ENCODE measurements at regions not wholly inside any gene's neighbourhood (a gene's known extent, or its start where the extent isn't known, plus 50 kb on each side); places are given as distances from the start of the nearest gene placed in this dataset.
"Not testable (repeated sequence)": the region's sequence is repeated elsewhere in the genome, so short reads cannot be mapped to it uniquely, and the experiment has no call there.

DNA sequence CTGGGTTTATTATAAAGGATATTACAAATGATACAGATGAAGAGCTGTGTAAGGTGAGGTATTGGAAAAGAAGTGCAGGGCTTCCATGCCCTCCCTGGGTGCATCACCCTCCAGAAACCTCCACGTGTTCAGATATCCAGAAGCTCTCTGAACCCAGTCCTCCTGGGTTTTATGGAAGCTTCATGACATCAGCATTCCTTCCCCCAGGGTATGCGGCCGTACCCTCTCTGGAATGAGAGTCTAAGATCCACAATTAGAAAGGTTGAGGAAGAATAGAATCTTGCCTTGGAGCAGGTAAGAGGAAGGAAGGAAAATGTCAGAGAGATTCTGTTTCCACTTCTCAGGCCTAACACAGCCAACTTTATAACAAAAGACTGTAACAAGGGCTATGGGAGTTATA is 208.2 kb upstream of the DCC start:
- Mint-ChIP-seq H3K4me3 (no peak overlapping the region), H3K27me3 (ENCODE audit: low read depth) (no peaks in the 10 kb centered on the region), H3K4me1 (ENCODE audit: low read depth) (no peaks in the 10 kb centered on the region), H3K36me3 (ENCODE audit: insufficient read depth) (no peaks in the 10 kb centered on the region), H3K9me3 (peaks cover 5% of the 10 kb centered on the region)
- DNase-seq (no peak), ATAC-seq (no peak)

DNA sequence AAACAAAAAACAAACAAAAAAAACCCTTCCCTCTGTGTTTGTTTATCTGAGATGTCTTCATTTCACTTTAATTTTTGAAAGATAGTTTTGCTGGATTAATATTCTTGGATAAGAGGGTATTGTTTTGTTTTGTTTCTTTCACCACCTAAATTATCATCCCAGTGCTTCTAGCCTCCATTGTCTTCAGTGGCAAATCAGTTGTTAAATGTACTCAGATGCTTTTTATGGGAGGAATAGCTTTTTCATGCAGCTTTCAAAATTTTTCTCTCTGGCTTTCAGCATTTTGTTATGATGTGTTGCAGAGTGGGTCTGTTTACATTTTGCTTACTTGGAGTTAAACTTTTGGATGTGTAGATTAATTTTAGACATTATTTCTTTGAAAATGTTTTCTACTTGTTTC is 203.5 kb upstream of the DCC start:
- Mint-ChIP-seq H3K36me3 (ENCODE audit: insufficient read depth) (no peaks in the 10 kb centered on the region), H3K4me3 (no peak overlapping the region), H3K27me3 (ENCODE audit: low read depth) (no peaks in the 10 kb centered on the region), H3K4me1 (ENCODE audit: low read depth) (no peaks in the 10 kb centered on the region), H3K9me3 (peaks cover 16% of the 10 kb centered on the region)
- DNase-seq: no peak
- no peak for ATAC-seq

DNA sequence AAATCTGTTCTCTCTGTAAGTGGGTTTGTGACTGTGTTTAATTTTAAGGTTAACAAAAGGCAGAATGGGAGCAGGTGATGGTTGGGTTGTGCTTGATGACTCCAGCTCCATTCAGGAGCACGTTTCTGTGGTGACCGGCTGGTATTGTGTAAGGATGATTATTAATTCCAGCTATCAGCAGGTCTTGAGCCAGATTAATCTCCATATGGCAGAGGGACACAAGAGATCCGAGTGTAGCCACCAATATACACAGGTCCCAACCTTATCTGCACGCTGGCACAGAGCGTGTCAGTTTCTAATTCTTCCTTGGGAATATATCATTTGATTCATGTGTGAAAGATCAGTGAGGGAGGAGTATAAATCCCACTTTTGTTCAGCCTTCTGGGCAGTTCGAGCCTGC is 199.0 kb upstream of the DCC start:
- H3K4me3 Mint-ChIP-seq: no peak overlapping the region
- no peaks in the 10 kb centered on the region for H3K27me3 Mint-ChIP-seq (ENCODE audit: low read depth)
- ATAC-seq: no peak
- H3K9me3 Mint-ChIP-seq: peaks cover 19% of the 10 kb centered on the region
- no peaks in the 10 kb centered on the region for H3K4me1 Mint-ChIP-seq (ENCODE audit: low read depth)
- no peaks in the 10 kb centered on the region for H3K36me3 Mint-ChIP-seq (ENCODE audit: insufficient read depth)
- no peak for DNase-seq

DNA sequence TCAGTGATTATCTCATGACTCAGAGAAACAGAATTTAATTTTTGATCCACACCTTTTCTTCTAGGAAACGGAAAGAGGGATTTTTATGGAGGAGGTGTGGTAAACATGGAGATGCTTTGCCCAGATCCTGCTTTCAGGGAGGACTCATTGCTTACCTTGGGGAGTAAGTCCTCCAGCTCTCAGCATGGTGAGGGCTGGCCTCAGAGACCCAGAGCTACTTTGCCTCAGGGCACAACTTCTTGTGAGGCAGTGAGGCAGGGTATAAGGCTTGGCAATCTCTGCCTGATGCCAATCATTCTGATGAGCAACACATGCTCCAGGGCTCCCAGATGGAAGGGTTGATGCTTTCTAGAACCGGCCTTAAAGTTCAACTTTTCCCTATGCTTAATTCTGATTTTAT is 189.9 kb upstream of the DCC start:
- no peaks in the 10 kb centered on the region for H3K4me1 Mint-ChIP-seq (ENCODE audit: low read depth)
- no peak overlapping the region for H3K4me3 Mint-ChIP-seq
- H3K27me3 Mint-ChIP-seq (ENCODE audit: low read depth): no peaks in the 10 kb centered on the region
- DNase-seq (no peak), ATAC-seq (no peak)
- H3K36me3 Mint-ChIP-seq (ENCODE audit: insufficient read depth): no peaks in the 10 kb centered on the region
- no peaks in the 10 kb centered on the region for H3K9me3 Mint-ChIP-seq

DNA sequence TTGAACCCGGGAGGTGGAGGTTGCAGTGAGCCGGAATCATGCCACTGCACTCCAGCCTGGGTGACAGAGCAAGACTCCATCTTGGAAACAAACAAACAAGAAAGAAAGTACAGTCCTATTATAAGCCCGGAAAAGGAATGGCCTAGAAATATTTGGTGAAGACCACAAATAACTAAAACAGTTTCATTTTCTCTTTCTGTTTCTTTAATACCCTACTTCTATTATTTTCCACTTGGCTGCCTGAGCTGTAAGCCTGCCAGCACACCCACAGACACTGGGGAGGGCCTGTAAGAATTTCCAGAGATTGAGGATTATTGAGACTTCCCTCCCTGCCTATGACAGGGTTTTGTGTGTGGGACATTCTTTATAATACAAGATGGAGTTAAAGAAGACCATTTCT is 188.0 kb upstream of the DCC start:
- ATAC-seq (no peak), DNase-seq (no peak)
- Mint-ChIP-seq H3K27me3 (ENCODE audit: low read depth) (no peaks in the 10 kb centered on the region), H3K4me3 (no peak overlapping the region), H3K4me1 (ENCODE audit: low read depth) (no peaks in the 10 kb centered on the region), H3K36me3 (ENCODE audit: insufficient read depth) (no peaks in the 10 kb centered on the region), H3K9me3 (no peaks in the 10 kb centered on the region)

DNA sequence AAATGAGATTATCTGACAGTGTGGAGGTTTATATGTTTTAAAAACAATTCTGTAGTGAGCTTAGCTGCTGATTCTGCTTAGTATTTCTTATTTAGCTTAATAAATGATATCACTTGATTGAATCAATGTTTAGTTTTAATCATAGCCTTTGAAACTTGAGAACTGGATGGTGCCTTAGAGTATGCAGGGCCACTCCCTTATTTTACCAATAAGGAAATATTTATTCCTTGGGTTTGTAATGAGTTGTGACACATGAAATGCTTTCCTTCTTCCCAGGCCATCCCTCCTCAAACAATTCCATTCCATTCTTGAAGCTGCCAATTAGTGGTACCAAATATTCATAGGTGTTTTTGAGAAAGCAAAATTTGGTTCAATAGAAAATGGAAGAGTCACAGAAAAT is 183.8 kb upstream of the DCC start:
- DNase-seq (no peak), ATAC-seq (no peak)
- no peaks in the 10 kb centered on the region for H3K36me3 Mint-ChIP-seq (ENCODE audit: insufficient read depth)
- H3K4me1 Mint-ChIP-seq (ENCODE audit: low read depth): no peaks in the 10 kb centered on the region
- H3K27me3 Mint-ChIP-seq (ENCODE audit: low read depth): no peaks in the 10 kb centered on the region
- H3K4me3 Mint-ChIP-seq: no peak overlapping the region
- H3K9me3 Mint-ChIP-seq: no peaks in the 10 kb centered on the region

DNA sequence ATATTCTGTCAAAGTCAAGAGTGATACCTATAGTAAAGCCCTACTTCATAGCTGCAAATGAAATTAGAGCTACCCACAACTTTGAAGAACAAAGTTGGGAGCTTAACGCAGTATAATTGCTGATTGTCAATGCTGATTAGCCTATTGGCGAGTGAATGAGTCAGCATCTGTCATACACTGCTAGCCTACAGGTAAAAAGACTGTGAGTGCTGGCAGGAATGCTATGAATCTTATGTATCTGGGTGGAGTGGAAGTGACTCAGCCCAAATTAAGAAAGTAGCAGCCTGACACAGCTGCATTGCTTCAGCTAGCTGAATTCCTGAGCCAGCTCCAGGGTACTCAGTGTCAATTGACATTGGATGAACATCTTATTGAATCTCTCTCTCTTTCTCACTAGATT is 179.4 kb upstream of the DCC start:
- Mint-ChIP-seq H3K4me1 (ENCODE audit: low read depth) (no peaks in the 10 kb centered on the region), H3K36me3 (ENCODE audit: insufficient read depth) (no peaks in the 10 kb centered on the region), H3K9me3 (peaks cover 5% of the 10 kb centered on the region), H3K4me3 (no peak overlapping the region), H3K27me3 (ENCODE audit: low read depth) (no peaks in the 10 kb centered on the region)
- DNase-seq (no peak), ATAC-seq (no peak)

DNA sequence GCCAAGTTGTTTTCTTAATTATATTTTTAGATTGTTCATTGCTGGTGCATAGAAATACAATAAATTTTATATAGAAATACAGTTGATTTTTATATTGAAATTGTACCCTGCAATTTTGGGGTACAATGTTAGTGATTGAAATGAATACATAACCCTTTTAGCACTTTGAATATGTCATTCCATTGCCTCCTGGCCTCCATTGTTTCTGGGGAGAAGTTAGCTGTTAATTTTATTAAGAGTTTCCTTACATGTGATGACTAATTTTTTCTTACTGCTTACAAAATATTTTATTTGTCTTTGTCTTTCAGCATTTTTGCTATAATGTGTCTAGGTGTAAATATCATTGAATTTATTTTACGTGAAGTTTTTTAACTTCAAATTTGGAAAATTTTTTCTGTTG is 176.5 kb upstream of the DCC start:
- H3K9me3 Mint-ChIP-seq: peaks cover 5% of the 10 kb centered on the region
- ATAC-seq: no peak
- H3K4me3 Mint-ChIP-seq: no peak overlapping the region
- no peaks in the 10 kb centered on the region for H3K4me1 Mint-ChIP-seq (ENCODE audit: low read depth)
- H3K27me3 Mint-ChIP-seq (ENCODE audit: low read depth): no peaks in the 10 kb centered on the region
- no peak for DNase-seq
- no peaks in the 10 kb centered on the region for H3K36me3 Mint-ChIP-seq (ENCODE audit: insufficient read depth)

DNA sequence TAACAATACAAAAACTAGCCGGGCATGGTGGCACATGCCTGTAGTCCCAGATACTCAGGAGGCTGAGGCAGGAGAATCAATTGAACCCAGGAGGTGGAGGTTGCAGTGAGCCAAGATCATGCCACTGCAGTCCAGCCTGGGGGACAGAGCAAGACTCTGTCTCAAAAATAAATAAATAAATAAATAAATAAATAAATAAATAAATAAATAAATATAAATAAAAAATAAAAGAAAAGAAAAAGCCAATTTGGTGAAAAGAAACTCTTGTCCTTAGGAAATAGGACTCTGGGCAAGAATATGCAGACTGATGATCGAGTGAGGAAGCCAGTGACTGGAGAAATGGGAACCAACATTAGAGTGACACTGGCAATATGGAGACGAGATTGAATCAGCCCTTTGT is 171.9 kb upstream of the DCC start:
- not testable (repeated sequence) for H3K9me3 Mint-ChIP-seq; H3K4me3 Mint-ChIP-seq; H3K27me3 Mint-ChIP-seq (ENCODE audit: low read depth); DNase-seq; ATAC-seq; H3K4me1 Mint-ChIP-seq (ENCODE audit: low read depth); H3K36me3 Mint-ChIP-seq (ENCODE audit: insufficient read depth)

DNA sequence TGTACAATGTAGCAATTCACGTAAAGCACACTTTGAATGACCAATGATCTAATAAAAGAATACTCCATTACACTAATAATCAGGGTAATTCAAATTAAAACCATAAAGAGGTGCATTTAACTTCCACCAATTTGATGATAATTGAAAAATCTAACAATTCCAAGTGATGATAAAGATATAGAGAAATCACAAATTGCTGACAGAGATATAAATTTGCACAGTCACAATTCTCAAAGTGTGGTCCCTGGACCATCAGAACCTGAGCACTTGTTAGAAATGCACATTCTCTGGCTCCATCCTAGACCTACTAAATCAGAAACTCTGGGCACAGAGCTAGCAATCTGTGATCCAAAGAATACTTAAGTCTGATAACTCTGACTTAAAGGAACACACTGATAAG is 165.8 kb upstream of the DCC start:
- no peak overlapping the region for H3K4me3 Mint-ChIP-seq

DNA sequence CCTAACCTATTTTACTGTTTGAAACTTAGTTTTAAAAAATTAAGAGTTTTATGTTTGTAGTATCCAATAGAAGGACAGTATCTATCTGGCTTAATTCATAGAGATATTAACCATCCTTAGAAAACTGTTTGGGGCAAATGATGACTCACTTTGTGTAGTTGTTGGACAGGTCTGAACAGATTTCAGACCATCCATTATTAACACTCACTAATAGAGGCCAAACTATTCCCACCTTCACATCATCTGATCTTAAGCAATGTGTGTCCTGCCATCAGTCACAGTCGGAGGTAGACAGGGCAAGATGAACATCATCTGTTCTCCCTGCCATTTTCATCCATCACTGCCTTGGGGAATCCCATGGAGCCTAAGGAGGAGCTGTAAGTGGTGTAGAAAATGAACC is 164.6 kb upstream of the DCC start:
- ATAC-seq (no peak), DNase-seq (no peak)
- Mint-ChIP-seq H3K4me1 (ENCODE audit: low read depth) (no peaks in the 10 kb centered on the region), H3K27me3 (ENCODE audit: low read depth) (no peaks in the 10 kb centered on the region), H3K9me3 (peaks cover 3% of the 10 kb centered on the region), H3K4me3 (no peak overlapping the region), H3K36me3 (ENCODE audit: insufficient read depth) (no peaks in the 10 kb centered on the region)

More for the DNA sequence above, 165.8 kb upstream of the DCC start:
- no peaks in the 10 kb centered on the region for H3K36me3 Mint-ChIP-seq (ENCODE audit: insufficient read depth)
- DNase-seq (no peak), ATAC-seq (no peak)
- no peaks in the 10 kb centered on the region for H3K27me3 Mint-ChIP-seq (ENCODE audit: low read depth)
- H3K9me3 Mint-ChIP-seq: peaks cover 3% of the 10 kb centered on the region
- H3K4me1 Mint-ChIP-seq (ENCODE audit: low read depth): no peaks in the 10 kb centered on the region

DNA sequence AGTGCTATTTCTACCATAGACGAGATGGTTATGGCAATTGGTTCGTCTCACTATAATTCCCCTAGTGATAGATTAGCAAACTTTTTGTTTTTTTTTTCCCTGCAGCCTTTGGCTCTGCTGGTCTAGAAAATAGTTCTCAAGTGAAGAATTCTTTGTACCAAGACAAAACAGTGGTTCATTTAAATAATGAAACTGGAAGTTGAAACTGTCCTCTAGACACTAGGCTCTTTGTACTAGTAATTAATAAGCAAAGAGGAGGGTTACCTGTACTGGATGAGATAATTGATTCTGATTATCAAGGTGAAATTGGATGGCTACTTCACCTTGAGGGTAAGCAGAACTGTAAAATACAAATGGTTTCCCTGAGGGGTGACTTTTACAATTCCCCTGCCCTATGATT is 156.9 kb upstream of the DCC start:
- no peak for ATAC-seq
- H3K4me3 Mint-ChIP-seq: no peak overlapping the region

DNA sequence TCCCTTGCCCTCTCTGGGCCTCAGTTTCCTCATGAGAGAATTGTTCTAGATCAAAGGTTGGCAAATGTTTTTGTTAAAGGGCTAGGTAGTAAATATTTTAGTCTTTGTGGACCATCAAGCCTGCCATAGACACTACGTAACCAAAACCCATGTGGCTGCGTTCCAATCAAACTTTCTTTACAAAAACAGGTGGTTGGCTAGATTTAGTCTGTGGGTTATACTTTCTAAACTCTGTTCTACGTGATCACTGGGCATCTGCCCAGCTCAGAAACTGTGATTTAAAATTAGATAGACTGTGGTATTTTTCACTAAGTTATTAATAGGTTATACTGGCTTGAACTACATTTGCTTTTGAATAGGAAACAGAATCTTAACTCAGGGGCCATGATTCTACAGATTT is 149.8 kb upstream of the DCC start:
- ATAC-seq: no peak
- H3K36me3 Mint-ChIP-seq (ENCODE audit: insufficient read depth): no peaks in the 10 kb centered on the region
- DNase-seq: no peak

More for the DNA sequence above, 156.9 kb upstream of the DCC start:
- H3K27me3 Mint-ChIP-seq (ENCODE audit: low read depth): no peaks in the 10 kb centered on the region
- no peaks in the 10 kb centered on the region for H3K36me3 Mint-ChIP-seq (ENCODE audit: insufficient read depth)
- peaks cover 6% of the 10 kb centered on the region for H3K9me3 Mint-ChIP-seq
- H3K4me1 Mint-ChIP-seq (ENCODE audit: low read depth): no peaks in the 10 kb centered on the region
- DNase-seq: no peak

DNA sequence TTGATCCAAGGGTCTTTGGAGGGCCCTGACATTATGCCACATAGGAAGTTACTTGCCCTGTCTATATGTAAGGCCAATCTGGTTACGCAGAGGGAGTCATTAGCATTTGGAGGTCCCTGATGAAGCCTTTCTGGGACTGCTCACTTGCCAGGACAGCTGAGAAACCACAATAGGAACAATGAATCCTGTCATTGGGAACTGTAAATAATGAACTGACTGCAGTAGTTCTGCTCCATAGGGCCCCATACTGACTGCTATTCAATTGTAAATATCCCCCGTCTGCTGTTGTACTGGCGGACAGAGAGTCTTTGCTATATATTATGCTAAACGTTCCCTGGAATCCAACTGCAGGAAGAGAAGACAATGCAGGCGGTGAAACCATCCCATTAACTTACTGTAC is 149.4 kb upstream of the DCC start:
- ATAC-seq (no peak), DNase-seq (no peak)
- Mint-ChIP-seq H3K4me1 (ENCODE audit: low read depth) (no peaks in the 10 kb centered on the region), H3K27me3 (ENCODE audit: low read depth) (no peaks in the 10 kb centered on the region), H3K9me3 (peaks cover 3% of the 10 kb centered on the region), H3K36me3 (ENCODE audit: insufficient read depth) (no peaks in the 10 kb centered on the region), H3K4me3 (no peak overlapping the region)

More for the DNA sequence above, 149.8 kb upstream of the DCC start:
- H3K27me3 Mint-ChIP-seq (ENCODE audit: low read depth): no peaks in the 10 kb centered on the region
- H3K9me3 Mint-ChIP-seq: peaks cover 3% of the 10 kb centered on the region
- H3K4me3 Mint-ChIP-seq: no peak overlapping the region
- H3K4me1 Mint-ChIP-seq (ENCODE audit: low read depth): no peaks in the 10 kb centered on the region

DNA sequence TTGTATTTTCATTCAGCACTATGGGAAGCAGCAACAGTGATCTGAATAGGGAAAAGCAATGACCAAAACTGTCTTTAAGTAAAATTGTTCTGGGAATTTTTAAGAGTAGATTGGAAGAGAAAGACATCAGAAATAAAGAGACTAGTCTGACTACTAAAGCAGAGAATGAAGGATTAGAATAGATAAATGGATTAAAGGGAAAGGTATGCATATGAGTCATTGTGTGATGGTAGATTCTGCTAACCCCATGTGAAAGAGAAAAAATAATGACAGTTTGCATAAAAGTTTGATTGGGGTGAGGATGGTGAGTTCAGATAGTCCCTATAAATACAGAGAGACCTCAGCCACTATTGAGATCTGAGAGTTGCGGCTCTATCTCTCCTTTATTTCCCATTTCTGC is 139.6 kb upstream of the DCC start:
- no peak for DNase-seq
- no peaks in the 10 kb centered on the region for H3K36me3 Mint-ChIP-seq (ENCODE audit: insufficient read depth)
- no peak for ATAC-seq
- no peaks in the 10 kb centered on the region for H3K9me3 Mint-ChIP-seq
- no peaks in the 10 kb centered on the region for H3K4me1 Mint-ChIP-seq (ENCODE audit: low read depth)
- no peak overlapping the region for H3K4me3 Mint-ChIP-seq
- peaks cover 2% of the 10 kb centered on the region for H3K27me3 Mint-ChIP-seq (ENCODE audit: low read depth)

DNA sequence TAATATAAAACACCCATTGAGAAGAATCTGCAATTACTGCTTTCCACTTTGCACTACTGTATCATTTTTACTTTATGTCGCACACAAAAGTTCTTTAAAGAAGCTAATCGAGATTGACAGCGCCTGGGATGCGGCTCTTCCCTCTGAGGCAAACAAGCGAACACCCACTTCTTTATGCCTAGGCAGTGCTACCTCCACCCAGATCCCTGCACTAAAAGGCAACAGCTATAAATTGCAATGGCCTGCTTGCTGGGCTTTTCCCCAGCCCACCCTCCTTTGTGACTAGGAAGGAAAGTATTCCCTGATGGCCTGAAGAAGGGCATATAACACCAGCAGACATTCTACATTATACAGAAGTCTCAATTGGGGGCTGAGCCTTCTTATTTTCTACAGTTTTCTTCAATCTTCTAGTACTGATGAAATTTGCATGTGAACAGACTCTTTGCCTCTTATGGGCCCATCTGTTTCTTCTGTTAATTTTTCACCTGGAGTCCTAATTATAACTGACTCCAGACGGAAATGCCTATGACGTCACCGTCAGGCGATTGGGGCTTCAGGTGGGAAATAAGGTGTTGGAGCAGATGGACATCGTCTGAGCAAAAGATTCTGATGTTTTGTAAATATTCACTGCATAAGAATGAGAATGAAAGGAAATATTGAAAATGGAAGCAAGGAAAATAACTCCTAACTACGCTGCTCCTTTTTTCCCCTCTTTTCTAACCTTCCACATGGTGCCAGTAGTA is 138.9 kb upstream of the DCC start:
- Mint-ChIP-seq H3K27me3 (ENCODE audit: low read depth) (peaks cover 2% of the 10 kb centered on the region), H3K4me3 (no peak overlapping the region), H3K4me1 (ENCODE audit: low read depth) (no peaks in the 10 kb centered on the region), H3K36me3 (ENCODE audit: insufficient read depth) (no peaks in the 10 kb centered on the region), H3K9me3 (no peaks in the 10 kb centered on the region)
- no peak for ATAC-seq
- no peak for DNase-seq

Measured in activated T-cell treated with anti-CD3 and anti-CD28 coated beads, Interleukin-2, amount 50 U/mL, for 4 hours (primary cell).